ENCODE measurements at regions not wholly inside any gene's neighbourhood (a gene's known extent, or its start where the extent isn't known, plus 50 kb on each side); places are given as distances from the start of the nearest gene placed in this dataset.

- Histone ChIP-seq H3K9me3 (ENCODE audit: control insufficient read depth in 3 of 3, low read length in 3 of 3) (peaks cover 0 to 4% (median 3%) of the 10 kb centered on the region in 3 donors), H3K9ac (ENCODE audit: low read depth in 1 of 3, low read length in 3 of 3) (no peak overlapping the region), H3K4me1 (ENCODE audit: control insufficient read depth in 3 of 3, insufficient read depth in 3 of 3, low read length in 3 of 3) (no peaks in the 10 kb centered on the region), H3K36me3 (ENCODE audit: control insufficient read depth in 3 of 3, insufficient read depth in 3 of 3, low read length in 3 of 3) (no peaks in the 10 kb centered on the region), H3K27ac (ENCODE audit: low read depth, low read length) (no peak overlapping the region), H3K27me3 (ENCODE audit: control insufficient read depth in 3 of 3, insufficient read depth in 3 of 3, low read length in 3 of 3) (no peaks in the 10 kb centered on the region), H3K4me3 (ENCODE audit: low read length in 3 of 3) (no peak overlapping the region)
Measured at GRCh38 chr2:7983912-7984311, 697.9 kb upstream of the ID2 start.

GRCh38 chr2:7984693-7985353 lies 697.0 kb upstream of the ID2 start:
- peaks cover 0 to 4% (median 3%) of the 10 kb centered on the region in 3 donors for H3K9me3 ChIP-seq (ENCODE audit: control insufficient read depth in 3 of 3, low read length in 3 of 3)
- H3K4me3 ChIP-seq (ENCODE audit: low read length in 3 of 3) = no peak overlapping the region
- no peak overlapping the region for H3K27ac ChIP-seq (ENCODE audit: low read depth, low read length)
- no peaks in the 10 kb centered on the region for H3K4me1 ChIP-seq (ENCODE audit: control insufficient read depth in 3 of 3, insufficient read depth in 3 of 3, low read length in 3 of 3)
- peaks cover 0 to 2% (median 0%) of the 10 kb centered on the region in 3 donors for H3K27me3 ChIP-seq (ENCODE audit: control insufficient read depth in 3 of 3, insufficient read depth in 3 of 3, low read length in 3 of 3)
- H3K36me3 ChIP-seq (ENCODE audit: control insufficient read depth in 3 of 3, insufficient read depth in 3 of 3, low read length in 3 of 3) = no peaks in the 10 kb centered on the region
- H3K9ac ChIP-seq (ENCODE audit: low read depth in 1 of 3, low read length in 3 of 3) = no peak overlapping the region

- H3K27ac ChIP-seq (ENCODE audit: low read depth, low read length) = no peak overlapping the region
- H3K4me1 ChIP-seq (ENCODE audit: control insufficient read depth in 3 of 3, insufficient read depth in 3 of 3, low read length in 3 of 3) = no peaks in the 10 kb centered on the region
- peaks cover 0 to 4% (median 3%) of the 10 kb centered on the region in 3 donors for H3K9me3 ChIP-seq (ENCODE audit: control insufficient read depth in 3 of 3, low read length in 3 of 3)
- peaks cover 0 to 2% (median 0%) of the 10 kb centered on the region in 3 donors for H3K27me3 ChIP-seq (ENCODE audit: control insufficient read depth in 3 of 3, insufficient read depth in 3 of 3, low read length in 3 of 3)
- H3K4me3 ChIP-seq (ENCODE audit: low read length in 3 of 3) = no peak overlapping the region
- no peak overlapping the region for H3K9ac ChIP-seq (ENCODE audit: low read depth in 1 of 3, low read length in 3 of 3)
- H3K36me3 ChIP-seq (ENCODE audit: control insufficient read depth in 3 of 3, insufficient read depth in 3 of 3, low read length in 3 of 3) = no peaks in the 10 kb centered on the region
Measured at GRCh38 chr2:7986431-7986830, 695.4 kb upstream of the ID2 start.

GRCh38 chr2:7987992-7988391 lies 693.9 kb upstream of the ID2 start:
- Histone ChIP-seq H3K36me3 (ENCODE audit: control insufficient read depth in 3 of 3, insufficient read depth in 3 of 3, low read length in 3 of 3) (no peaks in the 10 kb centered on the region), H3K4me3 (ENCODE audit: low read length in 3 of 3) (no peak overlapping the region), H3K27me3 (ENCODE audit: control insufficient read depth in 3 of 3, insufficient read depth in 3 of 3, low read length in 3 of 3) (peaks cover 0 to 2% (median 0%) of the 10 kb centered on the region in 3 donors), H3K27ac (ENCODE audit: low read depth, low read length) (no peak overlapping the region), H3K4me1 (ENCODE audit: control insufficient read depth in 3 of 3, insufficient read depth in 3 of 3, low read length in 3 of 3) (no peaks in the 10 kb centered on the region), H3K9ac (ENCODE audit: low read depth in 1 of 3, low read length in 3 of 3) (no peak overlapping the region), H3K9me3 (ENCODE audit: control insufficient read depth in 3 of 3, low read length in 3 of 3) (peaks cover 0 to 3% (median 0%) of the 10 kb centered on the region in 3 donors)

GRCh38 chr2:7988440-7988839 lies 693.4 kb upstream of the ID2 start:
- Histone ChIP-seq H3K4me1 (ENCODE audit: control insufficient read depth in 3 of 3, insufficient read depth in 3 of 3, low read length in 3 of 3) (no peaks in the 10 kb centered on the region), H3K9me3 (ENCODE audit: control insufficient read depth in 3 of 3, low read length in 3 of 3) (peaks cover 0 to 3% (median 0%) of the 10 kb centered on the region in 3 donors), H3K9ac (ENCODE audit: low read depth in 1 of 3, low read length in 3 of 3) (no peak overlapping the region), H3K27ac (ENCODE audit: low read depth, low read length) (no peak overlapping the region), H3K4me3 (ENCODE audit: low read length in 3 of 3) (no peak overlapping the region), H3K36me3 (ENCODE audit: control insufficient read depth in 3 of 3, insufficient read depth in 3 of 3, low read length in 3 of 3) (no peaks in the 10 kb centered on the region), H3K27me3 (ENCODE audit: control insufficient read depth in 3 of 3, insufficient read depth in 3 of 3, low read length in 3 of 3) (peaks cover 0 to 2% (median 0%) of the 10 kb centered on the region in 3 donors)

GRCh38 chr2:7989823-7990222 lies 692.0 kb upstream of the ID2 start:
- no peaks in the 10 kb centered on the region for H3K4me1 ChIP-seq (ENCODE audit: control insufficient read depth in 3 of 3, insufficient read depth in 3 of 3, low read length in 3 of 3)
- no peak overlapping the region for H3K27ac ChIP-seq (ENCODE audit: low read depth, low read length)
- H3K36me3 ChIP-seq (ENCODE audit: control insufficient read depth in 3 of 3, insufficient read depth in 3 of 3, low read length in 3 of 3) = no peaks in the 10 kb centered on the region
- no peak overlapping the region for H3K4me3 ChIP-seq (ENCODE audit: low read length in 3 of 3)
- H3K27me3 ChIP-seq (ENCODE audit: control insufficient read depth in 3 of 3, insufficient read depth in 3 of 3, low read length in 3 of 3) = peaks cover 0 to 2% (median 0%) of the 10 kb centered on the region in 3 donors
- H3K9me3 ChIP-seq (ENCODE audit: control insufficient read depth in 3 of 3, low read length in 3 of 3) = no peaks in the 10 kb centered on the region
- no peak overlapping the region for H3K9ac ChIP-seq (ENCODE audit: low read depth in 1 of 3, low read length in 3 of 3)

- H3K9me3 ChIP-seq (ENCODE audit: control insufficient read depth in 3 of 3, low read length in 3 of 3) = no peaks in the 10 kb centered on the region
- H3K27ac ChIP-seq (ENCODE audit: low read depth, low read length) = no peak overlapping the region
Measured at GRCh38 chr2:7992612-7993602, 688.9 kb upstream of the ID2 start.

GRCh38 chr2:7994397-7994951 lies 687.4 kb upstream of the ID2 start:
- no peak overlapping the region for H3K9ac ChIP-seq (ENCODE audit: low read depth in 1 of 3, low read length in 3 of 3)
- no peaks in the 10 kb centered on the region for H3K9me3 ChIP-seq (ENCODE audit: control insufficient read depth in 3 of 3, low read length in 3 of 3)
- H3K27me3 ChIP-seq (ENCODE audit: control insufficient read depth in 3 of 3, insufficient read depth in 3 of 3, low read length in 3 of 3) = peaks cover 0 to 2% (median 0%) of the 10 kb centered on the region in 3 donors
- H3K4me1 ChIP-seq (ENCODE audit: control insufficient read depth in 3 of 3, insufficient read depth in 3 of 3, low read length in 3 of 3) = no peaks in the 10 kb centered on the region
- no peak overlapping the region for H3K27ac ChIP-seq (ENCODE audit: low read depth, low read length)
- H3K36me3 ChIP-seq (ENCODE audit: control insufficient read depth in 3 of 3, insufficient read depth in 3 of 3, low read length in 3 of 3) = no peaks in the 10 kb centered on the region
- no peak overlapping the region for H3K4me3 ChIP-seq (ENCODE audit: low read length in 3 of 3)

More at GRCh38 chr2:7992612-7993602, 688.9 kb upstream of the ID2 start:
- peaks cover 0 to 2% (median 0%) of the 10 kb centered on the region in 3 donors for H3K27me3 ChIP-seq (ENCODE audit: control insufficient read depth in 3 of 3, insufficient read depth in 3 of 3, low read length in 3 of 3)
- no peak overlapping the region for H3K4me3 ChIP-seq (ENCODE audit: low read length in 3 of 3)
- no peaks in the 10 kb centered on the region for H3K36me3 ChIP-seq (ENCODE audit: control insufficient read depth in 3 of 3, insufficient read depth in 3 of 3, low read length in 3 of 3)
- no peak overlapping the region for H3K9ac ChIP-seq (ENCODE audit: low read depth in 1 of 3, low read length in 3 of 3)
- H3K4me1 ChIP-seq (ENCODE audit: control insufficient read depth in 3 of 3, insufficient read depth in 3 of 3, low read length in 3 of 3) = no peaks in the 10 kb centered on the region

GRCh38 chr2:7997279-7997678 lies 684.6 kb upstream of the ID2 start:
- Histone ChIP-seq H3K27ac (ENCODE audit: low read depth, low read length) (no peak overlapping the region), H3K27me3 (ENCODE audit: control insufficient read depth in 3 of 3, insufficient read depth in 3 of 3, low read length in 3 of 3) (no peaks in the 10 kb centered on the region), H3K4me3 (ENCODE audit: low read length in 3 of 3) (no peak overlapping the region), H3K4me1 (ENCODE audit: control insufficient read depth in 3 of 3, insufficient read depth in 3 of 3, low read length in 3 of 3) (peaks cover 0 to 6% (median 0%) of the 10 kb centered on the region in 3 donors), H3K9me3 (ENCODE audit: control insufficient read depth in 3 of 3, low read length in 3 of 3) (no peaks in the 10 kb centered on the region), H3K36me3 (ENCODE audit: control insufficient read depth in 3 of 3, insufficient read depth in 3 of 3, low read length in 3 of 3) (no peaks in the 10 kb centered on the region), H3K9ac (ENCODE audit: low read depth in 1 of 3, low read length in 3 of 3) (no peak overlapping the region)
